Sigmoid colon (tissue), 4 donors: ENCODE measurements at regions not wholly inside any gene's neighbourhood (a gene's known extent, or its start where the extent isn't known, plus 50 kb on each side); places are given as distances from the start of the nearest gene placed in this dataset.

ENCODE experiments used
- CTCF ChIP-seq, 4 experiments: fragments of 450-650 bp in 3 of 4; fragments of 200-600 bp in 1 of 4; IDR thresholded peaks; one replicate each; pipeline ENCODE4 v1.5.1; 2016 to 2019; ENCODE audit warnings: antibody characterized with exemption in 4 of 4, mild to moderate bottlenecking in 3 of 4, moderate library complexity in 2 of 4
- POLR2A ChIP-seq, 2 donors: fragments of 450-650 bp; IDR thresholded peaks; one replicate each; pipeline ENCODE4 v1.6.1; 2016; ENCODE audit warnings: antibody characterized with exemption in 2 of 2, mild to moderate bottlenecking in 2 of 2, moderate library complexity in 2 of 2
- POLR2AphosphoS5 ChIP-seq, 4 donors: sonication (generic); formaldehyde crosslinking; IDR thresholded peaks; one replicate each; pipeline ENCODE4 v1.6.1; 2017; ENCODE audit warnings: antibody characterized with exemption in 4 of 4

- no peak for TF ChIP-seq CTCF (IDR thresholded peaks at IDR 0.05)
- no peak for TF ChIP-seq POLR2AphosphoS5 (IDR thresholded peaks at IDR 0.05)
- TF ChIP-seq POLR2A (IDR thresholded peaks at IDR 0.05), result no peak
These were observed 402.9 kb upstream of the C2CD4B start for GRCh38 chr15:62568004-62568403.
